Spleen (tissue), 11 donors: ENCODE measurements at regions not wholly inside any gene's neighbourhood (a gene's known extent, or its start where the extent isn't known, plus 50 kb on each side); places are given as distances from the start of the nearest gene placed in this dataset.

ENCODE experiments used
- DNase-seq: peaks from one replicate; pipeline ENCODE4 v3.0.0-alpha.2; 2020
- H3K27ac ChIP-seq, 8 donors: fragments of 200-600 bp; sonication (generic) in 7 of 8; 1 replicate in 4 of 8; 2 replicates in 4 of 8; pipeline versions ENCODE4 v1.5.0 to v1.8.0; 2016 to 2021; ENCODE audit warnings: inconsistent platforms in 4 of 8, mild to moderate bottlenecking in 4 of 8, moderate library complexity in 1 of 8
- H3K27me3 ChIP-seq, 7 donors: fragments of 200-600 bp; sonication (generic) in 6 of 7; replicated peaks in 1 of 7; 1 replicate in 4 of 7; 2 replicates in 3 of 7; pipeline versions ENCODE4 v1.5.0 to v1.8.0; 2016 to 2021; ENCODE audit warnings: inconsistent platforms in 3 of 7, mild to moderate bottlenecking in 1 of 7
- H3K36me3 ChIP-seq, 6 donors: fragments of 200-600 bp; sonication (generic) in 5 of 6; 1 replicate in 4 of 6; 2 replicates in 2 of 6; pipeline versions ENCODE4 v1.5.0 to v1.8.0; 2016 to 2021; ENCODE audit warnings: inconsistent platforms in 2 of 6
- H3K4me1 ChIP-seq, 6 donors: fragments of 200-600 bp; sonication (generic) in 5 of 6; 1 replicate in 3 of 6; 2 replicates in 3 of 6; pipeline versions ENCODE4 v1.5.0 to v1.8.0; 2016 to 2021; ENCODE audit warnings: inconsistent platforms in 3 of 6
- H3K4me3 ChIP-seq, 8 donors: fragments of 200-600 bp; sonication (generic) in 7 of 8; 1 replicate in 4 of 8; 2 replicates in 4 of 8; pipeline versions ENCODE4 v1.5.0 to v1.8.0; 2016 to 2021; ENCODE audit warnings: inconsistent platforms in 4 of 8, mild to moderate bottlenecking in 4 of 8, moderate library complexity in 2 of 8
- H3K9me3 ChIP-seq, 8 donors: fragments of 200-600 bp; sonication (generic) in 7 of 8; 1 replicate in 4 of 8; 2 replicates in 4 of 8; pipeline versions ENCODE4 v1.5.0 to v1.8.0; 2016 to 2021; ENCODE audit warnings: inconsistent platforms in 4 of 8
- CTCF ChIP-seq, 11 experiments: fragments of 200-600 bp in 7 of 11; fragments of 450-650 bp in 4 of 11; sonication (generic) in 4 of 11; IDR thresholded peaks in 8 of 11; conservative IDR thresholded peaks in 3 of 11; 1 replicate in 7 of 11; 2 replicates in 4 of 11; pipeline versions ENCODE4 v1.4.0 to v1.8.0; 2016 to 2021; ENCODE audit warnings: antibody characterized with exemption in 11 of 11, inconsistent platforms in 4 of 11, mild to moderate bottlenecking in 1 of 11
- POLR2A ChIP-seq, 3 donors: fragments of 450-650 bp; IDR thresholded peaks; one replicate each; pipeline ENCODE4 v1.5.1; 2017; ENCODE audit warnings: antibody characterized with exemption in 3 of 3, mild to moderate bottlenecking in 1 of 3
- POLR2AphosphoS5 ChIP-seq, 3 donors: sonication (generic); formaldehyde crosslinking; IDR thresholded peaks; one replicate each; pipeline ENCODE4 v1.5.1; 2017; ENCODE audit warnings: antibody characterized with exemption in 3 of 3
- WGBS, 5 donors: extraction: QIAGEN DNeasy Blood & Tissue Kit in 3 of 5; methylation state at CpG; one replicate each; pipeline versions ENCODE4 v1.1.5 to v1.1.7; 2013 to 2018; 5-methylcytosine and 5-hydroxymethylcytosine counted together
- intact Hi-C: fragments of 100-400 bp; cut with DNase I; formaldehyde crosslinking; loops from one replicate; pipeline ENCODE4 v1.15.0; 2023; ENCODE audit warnings: low total_unique reads
- donor health status: healthy with polysubstance abuse.
- donor health status: DM: no; HTN: no; CAD: no; lungs with moderate emphysema.
- donor health status: DM: no; HTN: no; CAD: no.
- donor health status: Bipolar disorder and iron deficiency.
- donor health status: healthy.
- donor health status: DM: no; HTN: no; CAD: no.
- donor health status: DM: yes; HTN: yes; CAD: no.

- intact Hi-C loops, result no loop called here
- peaks cover 0 to 13% (median 0%) of the 10 kb centered on the region in 6 donors for H3K4me1 ChIP-seq
- TF ChIP-seq CTCF (IDR thresholded peaks at IDR 0.05 in 8 of 11, conservative IDR thresholded peaks at IDR 0.05 in 3 of 11) (no peak), POLR2AphosphoS5 (IDR thresholded peaks at IDR 0.05) (no peak), POLR2A (IDR thresholded peaks at IDR 0.05) (no peak)
- no peaks in the 10 kb centered on the region for H3K36me3 ChIP-seq
- H3K4me3 ChIP-seq, result no peak overlapping the region
- peaks cover 0 to 51% (median 0%) of the 10 kb centered on the region in 7 donors for H3K27me3 ChIP-seq
- H3K27ac ChIP-seq, result peak overlapping the region in 1 of 8 donors; percentile 9
- H3K9me3 ChIP-seq, result no peaks in the 10 kb centered on the region
- 78 to 87% (median 83%) methylated on average over 6 of the region's 6 CpGs for WGBS, 5 donors
- no peak for DNase-seq
Observed at GRCh38 chr22:27214691-27215090, 557.3 kb downstream of the MIAT start.

DNA sequence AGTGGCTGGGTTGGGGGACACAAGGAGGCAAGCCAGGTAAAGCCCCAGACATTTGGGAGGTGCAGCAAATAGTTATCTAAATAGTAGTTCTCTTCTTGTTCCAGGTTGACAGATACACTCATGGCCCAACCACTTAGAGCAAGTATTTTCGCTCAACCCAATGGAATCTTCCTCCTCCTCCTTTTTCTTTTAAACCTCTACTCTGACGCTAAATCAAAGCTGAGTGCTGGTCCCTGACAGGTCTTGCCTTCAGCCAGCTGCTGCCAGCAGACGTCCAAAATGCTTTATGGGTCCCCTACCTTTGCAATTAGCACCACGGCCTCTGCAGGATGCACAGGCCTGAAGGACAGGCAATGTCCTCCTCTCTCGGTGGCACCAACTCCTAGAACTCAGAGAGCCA lies 558.5 kb downstream of the MIAT start:
- H3K27me3 ChIP-seq, result peaks cover 0 to 51% (median 0%) of the 10 kb centered on the region in 7 donors
- H3K9me3 ChIP-seq, result no peaks in the 10 kb centered on the region
- WGBS, 5 donors, result 67 to 80% (median 72%) methylated on average over 5 of the region's 5 CpGs
- H3K4me1 ChIP-seq, result peaks cover 0 to 13% (median 0%) of the 10 kb centered on the region in 6 donors
- no peak for TF ChIP-seq CTCF (IDR thresholded peaks at IDR 0.05 in 8 of 11, conservative IDR thresholded peaks at IDR 0.05 in 3 of 11)
- TF ChIP-seq POLR2AphosphoS5 (IDR thresholded peaks at IDR 0.05), result no peak
- TF ChIP-seq POLR2A (IDR thresholded peaks at IDR 0.05), result no peak
- no peak overlapping the region for H3K4me3 ChIP-seq
- intact Hi-C loops, result no loop called here
- no peaks in the 10 kb centered on the region for H3K36me3 ChIP-seq
- DNase-seq, result no peak
- no peak overlapping the region for H3K27ac ChIP-seq

GRCh38 chr22:27216444-27216843 lies 559.1 kb downstream of the MIAT start:
- H3K4me3 ChIP-seq, result no peak overlapping the region
- no peaks in the 10 kb centered on the region for H3K36me3 ChIP-seq
- TF ChIP-seq POLR2AphosphoS5 (IDR thresholded peaks at IDR 0.05), result no peak
- TF ChIP-seq POLR2A (IDR thresholded peaks at IDR 0.05), result no peak
- no peak for TF ChIP-seq CTCF (IDR thresholded peaks at IDR 0.05 in 8 of 11, conservative IDR thresholded peaks at IDR 0.05 in 3 of 11)
- peaks cover 0 to 13% (median 0%) of the 10 kb centered on the region in 6 donors for H3K4me1 ChIP-seq
- no peaks in the 10 kb centered on the region for H3K9me3 ChIP-seq
- no peak for DNase-seq
- WGBS, 5 donors, result 72 to 100% (median 100%) methylated on average over 1 of the region's 1 CpG
- H3K27ac ChIP-seq, result no peak overlapping the region
- peaks cover 0 to 47% (median 0%) of the 10 kb centered on the region in 7 donors for H3K27me3 ChIP-seq
- intact Hi-C loops, result no loop called here

DNA sequence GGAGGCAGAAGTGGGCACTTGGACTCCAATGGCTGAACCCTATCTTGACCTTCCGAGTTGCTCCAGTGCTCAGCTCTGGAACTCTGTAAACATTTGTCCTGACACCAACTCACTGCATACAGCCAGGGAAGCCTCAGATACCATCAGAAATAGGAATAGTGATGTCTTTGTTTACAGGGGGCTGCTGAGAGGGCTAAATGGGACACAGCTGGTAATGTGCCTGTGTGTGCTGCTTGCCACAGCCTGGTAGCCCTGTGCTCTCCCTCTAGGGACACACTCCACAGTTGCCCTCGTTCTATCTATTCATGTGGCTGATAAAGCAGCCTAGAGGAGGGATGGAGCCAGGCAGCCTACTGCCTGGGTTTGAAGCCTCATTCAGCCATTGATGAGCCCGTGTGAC lies 559.8 kb downstream of the MIAT start:
- intact Hi-C loops, result no loop called here
- H3K27ac ChIP-seq, result no peak overlapping the region
- peaks cover 0 to 10% (median 0%) of the 10 kb centered on the region in 6 donors for H3K4me1 ChIP-seq
- H3K27me3 ChIP-seq, result peaks cover 0 to 41% (median 0%) of the 10 kb centered on the region in 7 donors
- TF ChIP-seq POLR2A (IDR thresholded peaks at IDR 0.05) (no peak), CTCF (IDR thresholded peaks at IDR 0.05 in 8 of 11, conservative IDR thresholded peaks at IDR 0.05 in 3 of 11) (no peak), POLR2AphosphoS5 (IDR thresholded peaks at IDR 0.05) (no peak)
- WGBS, 5 donors, result 69 to 79% (median 75%) methylated on average over 2 to 3 of the region's 3 CpGs
- no peaks in the 10 kb centered on the region for H3K36me3 ChIP-seq
- no peak for DNase-seq
- H3K9me3 ChIP-seq, result peaks cover 0 to 4% (median 0%) of the 10 kb centered on the region in 8 donors
- no peak overlapping the region for H3K4me3 ChIP-seq
